HG03354 (cell line): ENCODE measurements at regions not wholly inside any gene's neighbourhood (a gene's known extent, or its start where the extent isn't known, plus 50 kb on each side); places are given as distances from the start of the nearest gene placed in this dataset.
"Not testable (repeated sequence)": the region's sequence is repeated elsewhere in the genome, so short reads cannot be mapped to it uniquely, and the experiment has no call there.

Source experiments
- ATAC-seq: cut with Tn5 transposase; IDR thresholded peaks from one replicate; pipeline ENCODE4 v1.9.1; 2021; ENCODE audit warnings: mild to moderate bottlenecking; ENCODE audit not compliant: unreplicated experiment, poor library complexity, severe bottlenecking

- ATAC-seq = not testable (repeated sequence)
These were observed 303.3 kb downstream of the SEMA3D start for GRCh38 chr7:84883570-84883969.

- not testable (repeated sequence) for ATAC-seq
These were observed 306.4 kb downstream of the SEMA3D start for GRCh38 chr7:84880326-84880997.

- ATAC-seq = no peak
These were observed 307.1 kb downstream of the SEMA3D start for GRCh38 chr7:84879570-84880325.

GRCh38 chr7:84877943-84878570, 308.8 kb downstream of the SEMA3D start:
- no peak for ATAC-seq

GRCh38 chr7:84876061-84876821, 310.6 kb downstream of the SEMA3D start:
- ATAC-seq = no peak

- no peak for ATAC-seq
These were observed 321.3 kb downstream of the SEMA3D start for GRCh38 chr7:84865560-84865959.

GRCh38 chr7:84857336-84857735, 329.5 kb downstream of the SEMA3D start:
- no peak for ATAC-seq

GRCh38 chr7:84855758-84856157, 331.1 kb downstream of the SEMA3D start:
- ATAC-seq = no peak

- not testable (repeated sequence) for ATAC-seq
These were observed 337.9 kb downstream of the SEMA3D start for GRCh38 chr7:84848974-84849372.

GRCh38 chr7:84848219-84848973, 338.5 kb downstream of the SEMA3D start:
- no peak for ATAC-seq

GRCh38 chr7:84847790-84848189, 339.1 kb downstream of the SEMA3D start:
- ATAC-seq = no peak

GRCh38 chr7:84847038-84847437, 339.8 kb downstream of the SEMA3D start:
- ATAC-seq = no peak

- no peak for ATAC-seq
These were observed 340.9 kb downstream of the SEMA3D start for GRCh38 chr7:84845971-84846370.

- ATAC-seq = no peak
These were observed 342.1 kb downstream of the SEMA3D start for GRCh38 chr7:84844771-84845170.

GRCh38 chr7:84841809-84842208, 345.0 kb downstream of the SEMA3D start:
- no peak for ATAC-seq

- ATAC-seq = no peak
These were observed 348.0 kb downstream of the SEMA3D start for GRCh38 chr7:84838857-84839256.

- ATAC-seq = no peak
These were observed 349.5 kb downstream of the SEMA3D start for GRCh38 chr7:84837405-84837804.

- ATAC-seq = no peak
These were observed 357.1 kb downstream of the SEMA3D start for GRCh38 chr7:84829719-84830118.

GRCh38 chr7:84824057-84824651, 362.7 kb downstream of the SEMA3D start:
- ATAC-seq = no peak
